PFSK-1 (cell line): ENCODE measurements at regions not wholly inside any gene's neighbourhood (a gene's known extent, or its start where the extent isn't known, plus 50 kb on each side); places are given as distances from the start of the nearest gene placed in this dataset.

ENCODE experiments used
- POLR2AphosphoS5 ChIP-seq: IDR thresholded peaks from 2 replicates; pipeline ENCODE4 v1.6.1; 2012; ENCODE audit warnings: low read depth, mild to moderate bottlenecking, control low read depth, low read length, moderate library complexity
- SIN3A ChIP-seq: IDR thresholded peaks from 2 replicates; pipeline ENCODE4 v1.6.1; 2012; ENCODE audit warnings: mild to moderate bottlenecking, low read length, moderate library complexity, borderline replicate concordance; ENCODE audit not compliant: insufficient read depth
- TAF1 ChIP-seq: IDR thresholded peaks from 2 replicates; pipeline ENCODE4 v1.6.1; 2012; ENCODE audit warnings: low read length, control low read depth, borderline replicate concordance; ENCODE audit not compliant: insufficient read depth
- TF ChIP-seq, protein P1 (sequence below), 2 experiments: IDR thresholded peaks; 2 replicates each; pipeline versions ENCODE4 v1.6.1 to v1.8.0; 2011 to 2012; ENCODE audit warnings: low read depth in 2 of 2, low read length in 2 of 2, control low read depth in 1 of 2, inconsistent platforms in 1 of 2, mild to moderate bottlenecking in 1 of 2, moderate library complexity in 1 of 2; ENCODE audit not compliant: insufficient read depth in 1 of 2

DNA sequence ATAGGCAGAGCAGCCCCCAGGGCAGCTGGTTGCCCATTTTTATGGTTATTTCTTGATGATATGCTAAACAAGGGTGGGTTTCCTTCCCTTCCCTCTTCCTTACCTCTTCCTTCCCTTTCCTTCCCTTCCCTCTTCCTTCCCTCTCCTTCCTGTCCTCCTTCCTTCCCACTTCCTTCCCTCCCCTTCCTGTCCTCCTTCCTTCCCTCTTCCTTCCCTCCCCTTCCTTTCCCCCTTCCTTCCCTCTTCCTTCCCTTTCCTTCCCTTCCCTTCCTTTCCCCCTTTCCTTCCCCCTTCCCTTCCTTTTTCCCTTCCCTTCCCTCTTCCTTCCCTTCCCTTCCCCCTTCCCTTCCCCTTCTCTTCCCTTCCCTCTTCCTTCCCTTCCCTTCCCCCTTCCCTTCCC is 87.7 kb downstream of the MAP1LC3B2 start:
- TF ChIP-seq, protein P1, sequence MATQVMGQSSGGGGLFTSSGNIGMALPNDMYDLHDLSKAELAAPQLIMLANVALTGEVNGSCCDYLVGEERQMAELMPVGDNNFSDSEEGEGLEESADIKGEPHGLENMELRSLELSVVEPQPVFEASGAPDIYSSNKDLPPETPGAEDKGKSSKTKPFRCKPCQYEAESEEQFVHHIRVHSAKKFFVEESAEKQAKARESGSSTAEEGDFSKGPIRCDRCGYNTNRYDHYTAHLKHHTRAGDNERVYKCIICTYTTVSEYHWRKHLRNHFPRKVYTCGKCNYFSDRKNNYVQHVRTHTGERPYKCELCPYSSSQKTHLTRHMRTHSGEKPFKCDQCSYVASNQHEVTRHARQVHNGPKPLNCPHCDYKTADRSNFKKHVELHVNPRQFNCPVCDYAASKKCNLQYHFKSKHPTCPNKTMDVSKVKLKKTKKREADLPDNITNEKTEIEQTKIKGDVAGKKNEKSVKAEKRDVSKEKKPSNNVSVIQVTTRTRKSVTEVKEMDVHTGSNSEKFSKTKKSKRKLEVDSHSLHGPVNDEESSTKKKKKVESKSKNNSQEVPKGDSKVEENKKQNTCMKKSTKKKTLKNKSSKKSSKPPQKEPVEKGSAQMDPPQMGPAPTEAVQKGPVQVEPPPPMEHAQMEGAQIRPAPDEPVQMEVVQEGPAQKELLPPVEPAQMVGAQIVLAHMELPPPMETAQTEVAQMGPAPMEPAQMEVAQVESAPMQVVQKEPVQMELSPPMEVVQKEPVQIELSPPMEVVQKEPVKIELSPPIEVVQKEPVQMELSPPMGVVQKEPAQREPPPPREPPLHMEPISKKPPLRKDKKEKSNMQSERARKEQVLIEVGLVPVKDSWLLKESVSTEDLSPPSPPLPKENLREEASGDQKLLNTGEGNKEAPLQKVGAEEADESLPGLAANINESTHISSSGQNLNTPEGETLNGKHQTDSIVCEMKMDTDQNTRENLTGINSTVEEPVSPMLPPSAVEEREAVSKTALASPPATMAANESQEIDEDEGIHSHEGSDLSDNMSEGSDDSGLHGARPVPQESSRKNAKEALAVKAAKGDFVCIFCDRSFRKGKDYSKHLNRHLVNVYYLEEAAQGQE (IDR thresholded peaks at IDR 0.05; ENCODE audit: insufficient read depth in 1 of 2, low read depth in 2 of 2, low read length in 2 of 2) = no peak
- TF ChIP-seq TAF1 = no peak
- TF ChIP-seq POLR2AphosphoS5 = no peak
- TF ChIP-seq SIN3A = no peak
